ENCODE measurements at regions not wholly inside any gene's neighbourhood (a gene's known extent, or its start where the extent isn't known, plus 50 kb on each side); places are given as distances from the start of the nearest gene placed in this dataset.

GRCh38 chr20:1711826-1712601 is 54.4 kb upstream of the SIRPG start:
- no peak overlapping the region for H3K4me3 ChIP-seq
- peaks cover 0 to 9% (median 0%) of the 10 kb centered on the region in 4 donors for H3K4me1 ChIP-seq
- H3K27ac ChIP-seq: no peak overlapping the region
- TF ChIP-seq POLR2A (IDR thresholded peaks at IDR 0.05) (no peak), CTCF (IDR thresholded peaks at IDR 0.05) (no peak)
- no peak for DNase-seq
- H3K36me3 ChIP-seq: no peaks in the 10 kb centered on the region
- no peaks in the 10 kb centered on the region for H3K27me3 ChIP-seq
- no peaks in the 10 kb centered on the region for H3K9me3 ChIP-seq

DNA sequence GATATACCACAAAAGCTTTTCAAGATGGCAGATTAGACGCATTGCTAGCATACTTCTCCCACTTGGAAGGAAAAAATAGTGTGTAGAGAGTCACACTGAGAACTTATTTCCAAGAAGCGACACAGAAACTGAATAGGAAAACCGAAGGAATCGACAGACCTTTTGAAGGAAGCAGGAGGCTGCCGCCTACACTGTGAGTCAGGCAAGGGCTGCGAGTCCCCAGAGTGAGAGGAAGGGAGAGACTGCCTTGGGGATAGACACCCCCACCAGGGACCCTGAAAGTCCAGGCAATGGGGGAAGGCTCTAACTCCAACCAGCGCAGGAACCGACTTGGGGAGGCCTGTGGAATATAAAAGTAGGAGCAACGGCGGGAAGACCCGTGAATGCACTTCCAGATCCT is 53.7 kb upstream of the SIRPG start:
- no peaks in the 10 kb centered on the region for H3K36me3 ChIP-seq
- H3K4me1 ChIP-seq: peaks cover 0 to 9% (median 0%) of the 10 kb centered on the region in 4 donors
- H3K4me3 ChIP-seq: no peak overlapping the region
- H3K27me3 ChIP-seq: no peaks in the 10 kb centered on the region
- H3K9me3 ChIP-seq: no peaks in the 10 kb centered on the region
- H3K27ac ChIP-seq: no peak overlapping the region
- TF ChIP-seq CTCF (IDR thresholded peaks at IDR 0.05) (no peak), POLR2A (IDR thresholded peaks at IDR 0.05) (no peak)
- no peak for DNase-seq

DNA sequence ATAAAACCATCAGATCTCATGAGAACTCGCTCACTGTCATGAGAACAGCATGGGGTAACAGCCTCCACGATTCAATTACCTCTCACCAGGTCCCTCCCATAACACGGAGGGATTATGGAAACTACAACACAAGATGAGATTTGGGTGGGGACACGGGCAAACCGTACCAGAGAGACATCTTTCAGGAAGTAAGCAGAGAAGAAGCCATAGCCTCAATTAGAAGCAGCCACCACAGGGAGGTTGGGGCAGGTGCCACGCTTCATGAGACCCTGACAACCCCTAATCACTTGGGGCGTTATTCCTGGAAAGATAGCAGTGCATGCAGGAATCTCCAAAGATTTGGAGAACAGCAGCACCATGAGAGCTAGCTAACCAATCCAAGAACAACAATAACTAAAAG is 52.9 kb upstream of the SIRPG start:
- H3K27ac ChIP-seq: no peak overlapping the region
- TF ChIP-seq CTCF (IDR thresholded peaks at IDR 0.05): no peak
- TF ChIP-seq POLR2A (IDR thresholded peaks at IDR 0.05): no peak

DNA sequence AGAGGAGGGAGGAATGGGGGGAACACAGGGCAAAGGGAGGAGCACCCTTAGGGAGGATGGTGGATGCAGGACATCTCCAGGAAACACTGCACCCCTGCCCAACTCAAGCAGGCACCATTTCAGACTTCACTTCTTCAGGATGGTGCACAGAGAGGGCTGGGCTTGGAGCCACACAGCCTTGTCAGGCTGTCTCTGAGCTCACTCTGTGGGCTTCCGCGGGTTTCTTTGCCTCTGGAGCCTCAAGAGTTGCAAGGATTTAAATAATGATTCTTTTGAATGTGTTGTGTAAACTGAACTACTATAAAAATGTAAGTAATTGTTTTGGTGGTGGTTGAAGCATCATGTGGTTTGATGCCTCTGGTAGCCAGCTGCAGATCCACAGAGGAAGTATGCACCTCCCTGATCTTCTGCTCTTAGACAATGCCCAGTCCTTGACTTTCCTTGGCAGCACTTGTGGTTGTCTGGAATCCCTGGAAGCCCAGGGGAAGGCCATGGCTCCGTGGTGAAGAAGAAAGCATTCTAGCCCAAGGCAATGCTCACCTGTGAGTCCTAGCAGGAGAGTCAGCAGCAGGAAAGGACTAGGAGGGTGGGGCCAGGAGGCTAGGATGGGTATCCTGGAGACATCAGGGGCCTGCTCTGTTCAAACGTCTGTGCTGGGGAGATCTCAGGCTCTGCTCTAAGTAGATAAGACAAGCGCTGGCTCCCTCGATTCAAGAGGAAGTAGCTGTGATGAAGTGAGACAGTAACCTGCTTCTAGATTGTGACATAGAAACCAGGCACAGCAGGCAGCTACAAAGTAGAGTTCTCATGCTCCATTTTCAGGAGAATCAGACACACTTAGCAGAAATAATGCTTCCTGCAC is 50.2 kb upstream of the SIRPG start:
- Histone ChIP-seq H3K4me3 (no peak overlapping the region), H3K36me3 (no peaks in the 10 kb centered on the region), H3K27me3 (no peaks in the 10 kb centered on the region), H3K27ac (peak overlapping the region in 1 of 4 donors; percentile 39), H3K9me3 (no peaks in the 10 kb centered on the region), H3K4me1 (peaks cover 0 to 9% (median 0%) of the 10 kb centered on the region in 4 donors)
- TF ChIP-seq CTCF (IDR thresholded peaks at IDR 0.05) (no peak), POLR2A (IDR thresholded peaks at IDR 0.05) (no peak)
- DNase-seq: peak in 1 of 3 donors; percentile 39

More for the DNA sequence above, 52.9 kb upstream of the SIRPG start:
- Histone ChIP-seq H3K9me3 (no peaks in the 10 kb centered on the region), H3K27me3 (no peaks in the 10 kb centered on the region), H3K4me3 (no peak overlapping the region), H3K36me3 (no peaks in the 10 kb centered on the region), H3K4me1 (peaks cover 0 to 9% (median 0%) of the 10 kb centered on the region in 4 donors)
- no peak for DNase-seq

All from Peyer's patch (tissue), 4 donors.